Lung (tissue), 11 donors: ENCODE measurements at regions not wholly inside any gene's neighbourhood (a gene's known extent, or its start where the extent isn't known, plus 50 kb on each side); places are given as distances from the start of the nearest gene placed in this dataset.

Source experiments
- ATAC-seq: fragments of 200-7000 bp; cut with Tn5 transposase; one replicate; pipeline ENCODE4 v1.9.1; 2020; ENCODE audit warnings: moderate number of reproducible peaks; ENCODE audit not compliant: insufficient read depth, low FRiP score
- DNase-seq, 3 donors: peaks; one replicate each; pipeline ENCODE4 v3.0.0-alpha.2; 2013 to 2017
- H3K27ac ChIP-seq, 2 donors: one replicate each; pipeline ENCODE4 v1.5.1; 2013; ENCODE audit warnings: mild to moderate bottlenecking in 2 of 2, moderate library complexity in 2 of 2, control low read depth in 1 of 2, inconsistent platforms in 1 of 2, low read depth in 1 of 2, low read length in 1 of 2
- H3K27me3 ChIP-seq, 3 donors: one replicate each; pipeline ENCODE4 v1.5.1; 2013; ENCODE audit warnings: low read length in 2 of 3; ENCODE audit not compliant: control insufficient read depth in 3 of 3, insufficient read depth in 3 of 3
- H3K36me3 ChIP-seq, 4 donors: one replicate each; pipeline ENCODE4 v1.5.1; 2013; ENCODE audit warnings: low read length in 4 of 4, mild to moderate bottlenecking in 1 of 4, moderate library complexity in 1 of 4; ENCODE audit not compliant: control insufficient read depth in 4 of 4, insufficient read depth in 4 of 4
- H3K4me1 ChIP-seq, 5 donors: one replicate each; pipeline ENCODE4 v1.5.1; 2013; ENCODE audit warnings: low read length in 5 of 5, mild to moderate bottlenecking in 2 of 5, moderate library complexity in 1 of 5; ENCODE audit not compliant: control insufficient read depth in 5 of 5, insufficient read depth in 5 of 5
- H3K4me3 ChIP-seq: one replicate; pipeline ENCODE4 v1.5.1; 2013; ENCODE audit warnings: mild to moderate bottlenecking, control low read depth, moderate library complexity
- H3K9ac ChIP-seq, 2 donors: one replicate each; pipeline ENCODE4 v1.5.1; 2013; ENCODE audit warnings: low read length in 2 of 2, control low read depth in 1 of 2; ENCODE audit not compliant: insufficient read depth in 1 of 2
- H3K9me3 ChIP-seq, 4 donors: one replicate each; pipeline ENCODE4 v1.5.1; 2013; ENCODE audit warnings: low read length in 3 of 4, mild to moderate bottlenecking in 1 of 4, moderate library complexity in 1 of 4; ENCODE audit not compliant: control insufficient read depth in 4 of 4, insufficient read depth in 3 of 4
- WGBS, 2 donors: extraction: QIAGEN DNeasy Blood & Tissue Kit; methylation state at CpG; one replicate each; pipeline ENCODE4 v1.1.7; 2013; 5-methylcytosine and 5-hydroxymethylcytosine counted together
- TF ChIP-seq, protein P1 (sequence below): IDR thresholded peaks from 2 replicates; pipeline ENCODE4 v1.5.1; 2012; ENCODE audit warnings: mild to moderate bottlenecking; ENCODE audit errors: control extremely low read depth, extremely low read depth
- donor health status: control.
- donor health status: control.
- donor health status: Bipolar disorder and iron deficiency.
- donor health status: healthy.
- donor health status: DM: yes; HTN: yes; CAD: no.

GRCh38 chr1:106621853-106622252, 434.6 kb upstream of the PRMT6 start:
- Histone ChIP-seq H3K9me3 (no peaks in the 10 kb centered on the region), H3K4me3 (no peak overlapping the region), H3K27me3 (no peaks in the 10 kb centered on the region), H3K27ac (no peak overlapping the region), H3K9ac (no peak overlapping the region), H3K36me3 (no peaks in the 10 kb centered on the region), H3K4me1 (no peaks in the 10 kb centered on the region)
- 69 to 80% methylated on average over 2 of the region's 2 CpGs for WGBS, 2 donors
- ATAC-seq (no peak), DNase-seq (no peak)
- TF ChIP-seq, protein P1, sequence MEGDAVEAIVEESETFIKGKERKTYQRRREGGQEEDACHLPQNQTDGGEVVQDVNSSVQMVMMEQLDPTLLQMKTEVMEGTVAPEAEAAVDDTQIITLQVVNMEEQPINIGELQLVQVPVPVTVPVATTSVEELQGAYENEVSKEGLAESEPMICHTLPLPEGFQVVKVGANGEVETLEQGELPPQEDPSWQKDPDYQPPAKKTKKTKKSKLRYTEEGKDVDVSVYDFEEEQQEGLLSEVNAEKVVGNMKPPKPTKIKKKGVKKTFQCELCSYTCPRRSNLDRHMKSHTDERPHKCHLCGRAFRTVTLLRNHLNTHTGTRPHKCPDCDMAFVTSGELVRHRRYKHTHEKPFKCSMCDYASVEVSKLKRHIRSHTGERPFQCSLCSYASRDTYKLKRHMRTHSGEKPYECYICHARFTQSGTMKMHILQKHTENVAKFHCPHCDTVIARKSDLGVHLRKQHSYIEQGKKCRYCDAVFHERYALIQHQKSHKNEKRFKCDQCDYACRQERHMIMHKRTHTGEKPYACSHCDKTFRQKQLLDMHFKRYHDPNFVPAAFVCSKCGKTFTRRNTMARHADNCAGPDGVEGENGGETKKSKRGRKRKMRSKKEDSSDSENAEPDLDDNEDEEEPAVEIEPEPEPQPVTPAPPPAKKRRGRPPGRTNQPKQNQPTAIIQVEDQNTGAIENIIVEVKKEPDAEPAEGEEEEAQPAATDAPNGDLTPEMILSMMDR = no peak

GRCh38 chr1:106637566-106637965, 418.9 kb upstream of the PRMT6 start:
- Histone ChIP-seq H3K9me3 (no peaks in the 10 kb centered on the region), H3K4me1 (no peaks in the 10 kb centered on the region), H3K4me3 (no peak overlapping the region), H3K36me3 (no peaks in the 10 kb centered on the region), H3K27me3 (no peaks in the 10 kb centered on the region), H3K27ac (no peak overlapping the region), H3K9ac (no peak overlapping the region)
- DNase-seq (no peak), ATAC-seq (no peak)
- TF ChIP-seq, protein P1 = no peak
- WGBS, 2 donors = 61 to 75% methylated on average over 3 of the region's 3 CpGs

- Histone ChIP-seq H3K9ac (no peak overlapping the region), H3K4me3 (no peak overlapping the region), H3K4me1 (no peaks in the 10 kb centered on the region), H3K27me3 (no peaks in the 10 kb centered on the region), H3K27ac (no peak overlapping the region), H3K9me3 (peaks cover 0 to 2% (median 0%) of the 10 kb centered on the region in 4 donors), H3K36me3 (no peaks in the 10 kb centered on the region)
- TF ChIP-seq, protein P1 = no peak
- DNase-seq (no peak), ATAC-seq (no peak)
These were observed 410.2 kb upstream of the PRMT6 start for GRCh38 chr1:106646261-106646784.

DNA sequence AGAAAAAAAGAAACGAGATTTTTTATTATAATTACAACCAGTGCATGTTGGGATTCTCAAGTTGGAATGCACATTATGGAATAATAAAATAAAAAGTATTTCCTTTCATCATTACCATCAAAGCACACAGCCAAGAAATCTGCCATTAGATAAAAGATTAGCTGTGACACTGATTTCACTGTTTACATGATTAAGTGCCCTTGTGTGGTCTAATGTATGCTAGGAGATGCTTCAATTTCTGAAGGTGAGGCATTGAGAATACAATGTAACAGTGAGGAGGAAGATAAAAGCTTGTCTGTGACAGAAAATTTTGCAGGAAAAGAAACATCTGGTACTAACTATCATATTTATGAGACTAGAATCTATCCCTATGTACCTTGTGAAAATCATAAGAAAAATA, 409.7 kb upstream of the PRMT6 start:
- H3K4me3 ChIP-seq = no peak overlapping the region
- no peaks in the 10 kb centered on the region for H3K27me3 ChIP-seq
- H3K27ac ChIP-seq = no peak overlapping the region
- TF ChIP-seq, protein P1 = no peak
- 68 to 69% methylated on average over 1 of the region's 1 CpG for WGBS, 2 donors
- DNase-seq (no peak), ATAC-seq (no peak)
- peaks cover 0 to 3% (median under 1%) of the 10 kb centered on the region in 4 donors for H3K9me3 ChIP-seq
- no peaks in the 10 kb centered on the region for H3K36me3 ChIP-seq
- no peak overlapping the region for H3K9ac ChIP-seq
- no peaks in the 10 kb centered on the region for H3K4me1 ChIP-seq
